IMR-90 (cell line): ENCODE measurements at regions not wholly inside any gene's neighbourhood (a gene's known extent, or its start where the extent isn't known, plus 50 kb on each side); places are given as distances from the start of the nearest gene placed in this dataset.

Source experiments
- ATAC-seq: fragments of 200-7000 bp; cut with Tn5 transposase; 2 replicates; pipeline ENCODE4 v1.9.1; 2020; ENCODE audit warnings: low read depth, mild to moderate bottlenecking, moderate library complexity
- BruUV-seq: library from RNA; stranded (reverse); fragments of 400-500 nt; replicated peaks from 2 replicates; lab custom pipeline; 2021; lab: Mats Ljungman, UMichigan
- CTCF ChIA-PET: fragments of 300-600 bp; formaldehyde crosslinking; extraction: SDS; loops from one replicate; lab custom pipeline; 2021; ENCODE audit warnings: antibody characterized with exemption; lab: Yijun Ruan, JAX
- POLR2A ChIA-PET: fragments of 300-600 bp; sonication (Branson Sonifier 250); formaldehyde crosslinking; loops from one replicate; lab custom pipeline; 2022; ENCODE audit warnings: antibody characterized with exemption; ENCODE audit not compliant: unreplicated experiment; lab: Charles Lee
- DNase-seq: peaks from one replicate; pipeline ENCODE4 v3.0.0; 2013
- H2AFZ ChIP-seq: replicated peaks from 2 replicates; pipeline ENCODE3; 2013; ENCODE audit warnings: low read length, mild to moderate bottlenecking; ENCODE audit not compliant: poor library complexity
- H2AK5ac ChIP-seq: 2 replicates; pipeline ENCODE4 v1.6.1; 2013; ENCODE audit warnings: low read depth, low read length, inconsistent platforms
- H2AK9ac ChIP-seq: replicated peaks from 2 replicates; pipeline ENCODE3; 2013; ENCODE audit warnings: mild to moderate bottlenecking, low read depth, low read length, moderate library complexity; ENCODE audit not compliant: poor library complexity
- H2BK120ac ChIP-seq: 2 replicates; pipeline ENCODE4 v1.6.1; 2013; ENCODE audit warnings: low read depth, low read length, inconsistent platforms
- H2BK15ac ChIP-seq: 3 replicates; pipeline ENCODE4 v1.6.1; 2013; ENCODE audit warnings: low read depth, low read length, inconsistent platforms
- H2BK20ac ChIP-seq: 2 replicates; pipeline ENCODE4 v1.6.1; 2013; ENCODE audit warnings: low read depth, mild to moderate bottlenecking, inconsistent platforms, low read length, moderate library complexity
- H2BK5ac ChIP-seq: 2 replicates; pipeline ENCODE4 v1.6.1; 2013; ENCODE audit warnings: mild to moderate bottlenecking, low read depth, low read length, inconsistent platforms; ENCODE audit not compliant: poor library complexity, severe bottlenecking
- H3K14ac ChIP-seq: replicated peaks from 2 replicates; pipeline ENCODE4 v1.6.1; 2013; ENCODE audit warnings: low read depth, low read length, inconsistent platforms
- H3K18ac ChIP-seq: 2 replicates; pipeline ENCODE4 v1.6.1; 2013; ENCODE audit warnings: low read depth, low read length, control low read depth
- H3K23ac ChIP-seq: 2 replicates; pipeline ENCODE4 v1.6.1; 2013; ENCODE audit warnings: low read depth, low read length, inconsistent platforms
- H3K27ac ChIP-seq: 2 replicates; pipeline ENCODE4 v1.5.1; 2013; ENCODE audit warnings: mild to moderate bottlenecking, control low read depth, low read length; ENCODE audit not compliant: insufficient read depth
- H3K27me3 ChIP-seq: 2 replicates; pipeline ENCODE4 v1.6.1; 2013; ENCODE audit warnings: low read length; ENCODE audit not compliant: control insufficient read depth, insufficient read depth
- H3K36me3 ChIP-seq: 2 replicates; pipeline ENCODE4 v1.6.1; 2013; ENCODE audit warnings: low read length, mixed read lengths; ENCODE audit not compliant: control insufficient read depth, insufficient read depth
- H3K4ac ChIP-seq: 2 replicates; pipeline ENCODE4 v1.6.1; 2013; ENCODE audit warnings: low read depth, low read length, inconsistent platforms
- H3K4me1 ChIP-seq: 2 replicates; pipeline ENCODE4 v1.6.1; 2013; ENCODE audit warnings: low read length, mixed read lengths; ENCODE audit not compliant: control insufficient read depth, insufficient read depth
- H3K4me2 ChIP-seq: 2 replicates; pipeline ENCODE4 v1.6.1; 2013; ENCODE audit warnings: low read depth, mild to moderate bottlenecking, control low read depth, low read length, moderate library complexity
- H3K4me3 ChIP-seq: 2 replicates; pipeline ENCODE4 v1.5.1; 2013; ENCODE audit warnings: low read depth, mild to moderate bottlenecking, control low read depth, low read length, moderate library complexity; ENCODE audit not compliant: insufficient read depth
- H3K56ac ChIP-seq: 2 replicates; pipeline ENCODE4 v1.6.1; 2013; ENCODE audit warnings: low read length, inconsistent platforms; ENCODE audit not compliant: insufficient read depth; ENCODE audit errors: extremely low read depth
- H3K79me1 ChIP-seq, 2 experiments: 2 replicates each; pipeline ENCODE4 v1.6.1; 2013; ENCODE audit warnings: low read length in 2 of 2, inconsistent platforms in 1 of 2, low read depth in 1 of 2
- H3K9ac ChIP-seq: 2 replicates; pipeline ENCODE4 v1.6.1; 2013; ENCODE audit warnings: low read depth, low read length, control low read depth
- H3K9me1 ChIP-seq: 2 replicates; pipeline ENCODE4 v1.6.1; 2013; ENCODE audit warnings: low read length, inconsistent platforms; ENCODE audit not compliant: insufficient read depth
- H3K9me3 ChIP-seq: 2 replicates; pipeline ENCODE4 v1.6.1; 2013; ENCODE audit warnings: low read length; ENCODE audit not compliant: control insufficient read depth, insufficient read depth
- H4K20me1 ChIP-seq: 2 replicates; pipeline ENCODE4 v1.6.1; 2013; ENCODE audit warnings: low read length, inconsistent platforms; ENCODE audit not compliant: insufficient read depth
- H4K5ac ChIP-seq: 2 replicates; pipeline ENCODE4 v1.6.1; 2013; ENCODE audit warnings: mild to moderate bottlenecking, low read depth, low read length, control low read depth
- H4K8ac ChIP-seq, 2 experiments: 2 replicates each; pipeline ENCODE4 v1.6.1; 2013; ENCODE audit warnings: low read depth in 2 of 2, low read length in 2 of 2, control low read depth in 1 of 2, inconsistent platforms in 1 of 2
- H4K91ac ChIP-seq: 2 replicates; pipeline ENCODE4 v1.6.1; 2013; ENCODE audit warnings: low read depth, low read length, inconsistent platforms; ENCODE audit not compliant: insufficient read depth
- CEBPB ChIP-seq: IDR thresholded peaks from 2 replicates; pipeline ENCODE4 v1.6.1; 2012; ENCODE audit warnings: low read depth, low read length, improper control_type of control experiment
- CHD1 ChIP-seq: IDR thresholded peaks from 2 replicates; pipeline ENCODE4 v1.6.1; 2012; ENCODE audit warnings: low read depth, low read length, improper control_type of control experiment
- CTCF ChIP-seq: conservative IDR thresholded peaks from 2 replicates; pipeline ENCODE4 v1.5.1; 2012; ENCODE audit warnings: mild to moderate bottlenecking, low read depth, low read length, improper control_type of control experiment
- ELK1 ChIP-seq: fragments of 150-350 bp; IDR thresholded peaks from 2 replicates; pipeline ENCODE4 v1.6.1; 2016; ENCODE audit warnings: low read depth, mild to moderate bottlenecking, low read length, moderate library complexity, borderline replicate concordance
- FOS ChIP-seq: fragments of 150-350 bp; IDR thresholded peaks from 2 replicates; pipeline ENCODE4 v1.6.1; 2016; ENCODE audit warnings: low read depth, low read length
- MAFK ChIP-seq: IDR thresholded peaks from 2 replicates; pipeline ENCODE4 v1.6.1; 2012; ENCODE audit warnings: low read depth, low read length, improper control_type of control experiment
- MXI1 ChIP-seq: IDR thresholded peaks from 2 replicates; pipeline ENCODE4 v1.6.1; 2012; ENCODE audit warnings: low read depth, mild to moderate bottlenecking, low read length, moderate library complexity, borderline replicate concordance
- NFE2L2 ChIP-seq: fragments of 150-350 bp; IDR thresholded peaks from 2 replicates; pipeline ENCODE4 v1.6.1; 2016; ENCODE audit warnings: low read depth, mild to moderate bottlenecking, low read length
- POLR2A ChIP-seq: IDR thresholded peaks from 2 replicates; pipeline ENCODE4 v1.6.1; 2012; ENCODE audit warnings: mild to moderate bottlenecking, low read depth, low read length
- RAD21 ChIP-seq: IDR thresholded peaks from 2 replicates; pipeline ENCODE4 v1.6.1; 2012; ENCODE audit warnings: low read length, improper control_type of control experiment
- RFX5 ChIP-seq: IDR thresholded peaks from 2 replicates; pipeline ENCODE4 v1.8.0; 2012; ENCODE audit warnings: low read depth, mild to moderate bottlenecking, low read length, moderate library complexity
- SMC3 ChIP-seq: fragments of 150-350 bp; IDR thresholded peaks from 2 replicates; pipeline ENCODE4 v1.6.1; 2016; ENCODE audit warnings: low read depth, mild to moderate bottlenecking, antibody characterized with exemption, low read length, moderate library complexity
- WGBS, 2 experiments: methylation state at CpG; one replicate each; pipeline versions ENCODE4 v1.1.5 to v1.1.7; 2013; ENCODE audit warnings: missing lambda C conversion rate in 2 of 2; ENCODE audit not compliant: insufficient read length in 1 of 2; ENCODE audit errors: extremely low coverage in 2 of 2; 5-methylcytosine and 5-hydroxymethylcytosine counted together
- dilution Hi-C: fragments of 300-500 bp; cut with HindIII; formaldehyde crosslinking; loops from one replicate; pipeline ENCODE4 v1.14.3; 2018; ENCODE audit warnings: low sequenced_read_pairs; ENCODE audit not compliant: unreplicated experiment
- in situ Hi-C: fragments of 300-500 bp; cut with MboI; formaldehyde crosslinking; loops from 3 replicates; pipeline ENCODE4 v1.14.3; 2019; ENCODE audit warnings: low sequenced_read_pairs, inconsistent platforms, mixed read lengths
- intact Hi-C: fragments of 100-400 bp; cut with micrococcal nuclease; formaldehyde crosslinking; loops from 2 replicates; pipeline ENCODE4 v1.10.0; 2022
- TF ChIP-seq, protein P1 (sequence below): fragments of 150-350 bp; IDR thresholded peaks from 2 replicates; pipeline ENCODE4 v1.6.1; 2017; ENCODE audit warnings: mild to moderate bottlenecking, antibody characterized with exemption, low read length, low read depth

- no CpG with 5 or more reads among the region's 6 CpGs for WGBS, 2 experiments
- H2BK5ac ChIP-seq, result no peak overlapping the region
- in situ Hi-C loops (no loop called here), intact Hi-C loops (no loop called here), dilution Hi-C loops (no loop called here)
- ChIA-PET POLR2A (no interaction called here), CTCF (no interaction called here)
- TF ChIP-seq RAD21, result no peak
- no peak for TF ChIP-seq SMC3
- no peak for TF ChIP-seq CEBPB
- TF ChIP-seq, protein P1, sequence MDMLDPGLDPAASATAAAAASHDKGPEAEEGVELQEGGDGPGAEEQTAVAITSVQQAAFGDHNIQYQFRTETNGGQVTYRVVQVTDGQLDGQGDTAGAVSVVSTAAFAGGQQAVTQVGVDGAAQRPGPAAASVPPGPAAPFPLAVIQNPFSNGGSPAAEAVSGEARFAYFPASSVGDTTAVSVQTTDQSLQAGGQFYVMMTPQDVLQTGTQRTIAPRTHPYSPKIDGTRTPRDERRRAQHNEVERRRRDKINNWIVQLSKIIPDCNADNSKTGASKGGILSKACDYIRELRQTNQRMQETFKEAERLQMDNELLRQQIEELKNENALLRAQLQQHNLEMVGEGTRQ, result no peak
- no peak for TF ChIP-seq CTCF
- TF ChIP-seq NFE2L2, result no peak
- no peak for TF ChIP-seq RFX5
- TF ChIP-seq ELK1, result no peak
- TF ChIP-seq CHD1, result no peak
- TF ChIP-seq MAFK, result no peak
- no peak for TF ChIP-seq POLR2A
- TF ChIP-seq FOS, result no peak
- no peak for TF ChIP-seq MXI1
- no peak for ATAC-seq
- no peaks in the 10 kb centered on the region for H3K9me1 ChIP-seq
- no peaks in the 10 kb centered on the region for H3K4me1 ChIP-seq
- no peak overlapping the region for H4K8ac ChIP-seq
- no peak overlapping the region for H3K4ac ChIP-seq
- H3K9ac ChIP-seq, result no peak overlapping the region
- no peak overlapping the region for H3K27ac ChIP-seq
- DNase-seq, result no peak
- H3K27me3 ChIP-seq, result no peaks in the 10 kb centered on the region
- no peak overlapping the region for H2BK15ac ChIP-seq
- no peak overlapping the region for H3K23ac ChIP-seq
- H3K56ac ChIP-seq, result no peak overlapping the region
- no peaks in the 10 kb centered on the region for H4K20me1 ChIP-seq
- no peak overlapping the region for H2BK20ac ChIP-seq
- H3K79me1 ChIP-seq, result no peaks in the 10 kb centered on the region
- no peak overlapping the region for H4K91ac ChIP-seq
- no peak overlapping the region for H2AK9ac ChIP-seq
- H3K4me2 ChIP-seq, result no peak overlapping the region
- no TSS peak for BruUV-seq
- H3K18ac ChIP-seq, result no peak overlapping the region
- no peak overlapping the region for H2AK5ac ChIP-seq
- H3K36me3 ChIP-seq, result no peaks in the 10 kb centered on the region
- no peak overlapping the region for H3K4me3 ChIP-seq
- no peaks in the 10 kb centered on the region for H3K9me3 ChIP-seq
- no peak overlapping the region for H3K14ac ChIP-seq
- no peak overlapping the region for H2AFZ ChIP-seq
- H4K5ac ChIP-seq, result no peak overlapping the region
- no peak overlapping the region for H2BK120ac ChIP-seq
Observed at GRCh38 chrX:137916090-137916746, 350.3 kb downstream of the ZIC3 start.
